GM20000 (cell line): ENCODE measurements at regions not wholly inside any gene's neighbourhood (a gene's known extent, or its start where the extent isn't known, plus 50 kb on each side); places are given as distances from the start of the nearest gene placed in this dataset.
"Not testable (repeated sequence)": the region's sequence is repeated elsewhere in the genome, so short reads cannot be mapped to it uniquely, and the experiment has no call there.

ENCODE experiments used
- DNase-seq: peaks from one replicate; pipeline ENCODE4 v3.0.0; 2012; ENCODE audit warnings: low spot score

GRCh38 chr2:87075054-87075790 is 53.6 kb upstream of the PLGLB1 start:
- DNase-seq, result peak; percentile 4

GRCh38 chr2:87075791-87076252 is 54.2 kb upstream of the PLGLB1 start:
- DNase-seq, result peak; percentile 32

- DNase-seq, result peak; percentile 62
Measured at GRCh38 chr2:87076253-87077123, 54.8 kb upstream of the PLGLB1 start.

GRCh38 chr2:87077124-87077446 is 55.4 kb upstream of the PLGLB1 start:
- DNase-seq, result not testable (repeated sequence)

GRCh38 chr2:87081727-87082126 is 60.1 kb upstream of the PLGLB1 start:
- not testable (repeated sequence) for DNase-seq

- DNase-seq, result not testable (repeated sequence)
Measured at GRCh38 chr2:87088079-87088478, 66.4 kb upstream of the PLGLB1 start.

- not testable (repeated sequence) for DNase-seq
Measured at GRCh38 chr2:87089401-87089800, 67.8 kb upstream of the PLGLB1 start.

- not testable (repeated sequence) for DNase-seq
Measured at GRCh38 chr2:87093252-87093651, 71.6 kb upstream of the PLGLB1 start.

GRCh38 chr2:87093937-87094529 is 72.4 kb upstream of the PLGLB1 start:
- not testable (repeated sequence) for DNase-seq

- not testable (repeated sequence) for DNase-seq
Measured at GRCh38 chr2:87095804-87096203, 74.2 kb upstream of the PLGLB1 start.

- DNase-seq, result not testable (repeated sequence)
Measured at GRCh38 chr2:87128761-87129553, 107.3 kb upstream of the PLGLB1 start.

- not testable (repeated sequence) for DNase-seq
Measured at GRCh38 chr2:87132577-87132976, 110.9 kb upstream of the PLGLB1 start.

GRCh38 chr2:87151835-87152493 is 130.3 kb upstream of the PLGLB1 start:
- not testable (repeated sequence) for DNase-seq

- DNase-seq, result not testable (repeated sequence)
Measured at GRCh38 chr2:87174454-87174853, 152.8 kb upstream of the PLGLB1 start.

- DNase-seq, result not testable (repeated sequence)
Measured at GRCh38 chr2:87183373-87183772, 161.7 kb upstream of the PLGLB1 start.

GRCh38 chr2:87184260-87184659 is 162.6 kb upstream of the PLGLB1 start:
- DNase-seq, result not testable (repeated sequence)

GRCh38 chr2:87189214-87189613 is 167.6 kb upstream of the PLGLB1 start:
- DNase-seq, result not testable (repeated sequence)

GRCh38 chr2:87193336-87193735 is 171.7 kb upstream of the PLGLB1 start:
- not testable (repeated sequence) for DNase-seq

- DNase-seq, result not testable (repeated sequence)
Measured at GRCh38 chr2:87194254-87194999, 172.8 kb upstream of the PLGLB1 start.

- not testable (repeated sequence) for DNase-seq
Measured at GRCh38 chr2:87196720-87197388, 175.2 kb upstream of the PLGLB1 start.
